GM12878 (cell line): ENCODE measurements at regions not wholly inside any gene's neighbourhood (a gene's known extent, or its start where the extent isn't known, plus 50 kb on each side); places are given as distances from the start of the nearest gene placed in this dataset.

Experiments used
- CEBPB ChIP-seq, 2 experiments: fragments of 150-350 bp in 1 of 2; IDR thresholded peaks; 2 replicates each; pipeline ENCODE4 v1.6.1; 2012 to 2014; ENCODE audit warnings: low read depth in 2 of 2, low read length in 2 of 2, borderline replicate concordance in 1 of 2, inconsistent platforms in 1 of 2
- CHD1 ChIP-seq: IDR thresholded peaks from 2 replicates; pipeline ENCODE4 v1.6.1; 2012; ENCODE audit warnings: low read depth, low read length, improper control_type of control experiment
- JUND ChIP-seq: IDR thresholded peaks from 2 replicates; pipeline ENCODE4 v1.6.1; 2012; ENCODE audit warnings: low read depth, mild to moderate bottlenecking, low read length, improper control_type of control experiment, moderate library complexity
- MYC ChIP-seq: IDR thresholded peaks from 2 replicates; pipeline ENCODE4 v1.6.1; 2011; ENCODE audit warnings: mild to moderate bottlenecking, low read length, moderate library complexity, inconsistent platforms; ENCODE audit not compliant: insufficient read depth, insufficient replicate concordance, insufficient read length, severe bottlenecking
- POLR2A ChIP-seq: IDR thresholded peaks from 2 replicates; pipeline ENCODE4 v1.6.1; 2011; ENCODE audit warnings: low read depth, mild to moderate bottlenecking, low read length
- RB1 ChIP-seq: fragments of 450-650 bp; formaldehyde crosslinking; IDR thresholded peaks from 2 replicates; pipeline ENCODE4 v1.6.1; 2017; ENCODE audit warnings: mild to moderate bottlenecking, borderline replicate concordance
- SIN3A ChIP-seq: IDR thresholded peaks from 2 replicates; pipeline ENCODE4 v1.6.1; 2012; ENCODE audit warnings: low read depth, low read length, improper control_type of control experiment
- TCF12 ChIP-seq: IDR thresholded peaks from 2 replicates; pipeline ENCODE4 v1.6.1; 2011; ENCODE audit warnings: low read depth, mild to moderate bottlenecking, low read length
- TF ChIP-seq, protein P1 (sequence below): fragments of 150-350 bp; IDR thresholded peaks from 2 replicates; pipeline ENCODE4 v1.6.1; 2016; ENCODE audit warnings: low read depth, low read length
- TF ChIP-seq, protein P2 (sequence below): IDR thresholded peaks from 2 replicates; pipeline ENCODE4 v1.6.1; 2012; ENCODE audit warnings: low read length, inconsistent platforms
- TF ChIP-seq, protein P3 (sequence below), 3 experiments: IDR thresholded peaks in 2 of 3; conservative IDR thresholded peaks in 1 of 3; 2 replicates each; pipeline ENCODE4 v1.5.1; 2011; ENCODE audit warnings: low read depth in 3 of 3, low read length in 3 of 3, mild to moderate bottlenecking in 3 of 3, control low read depth in 2 of 3, moderate library complexity in 2 of 3, inconsistent platforms in 1 of 3, mixed read lengths in 1 of 3; ENCODE audit not compliant: control insufficient read depth in 2 of 3, insufficient read depth in 1 of 3; ENCODE audit errors: extremely low read depth in 1 of 3

DNA sequence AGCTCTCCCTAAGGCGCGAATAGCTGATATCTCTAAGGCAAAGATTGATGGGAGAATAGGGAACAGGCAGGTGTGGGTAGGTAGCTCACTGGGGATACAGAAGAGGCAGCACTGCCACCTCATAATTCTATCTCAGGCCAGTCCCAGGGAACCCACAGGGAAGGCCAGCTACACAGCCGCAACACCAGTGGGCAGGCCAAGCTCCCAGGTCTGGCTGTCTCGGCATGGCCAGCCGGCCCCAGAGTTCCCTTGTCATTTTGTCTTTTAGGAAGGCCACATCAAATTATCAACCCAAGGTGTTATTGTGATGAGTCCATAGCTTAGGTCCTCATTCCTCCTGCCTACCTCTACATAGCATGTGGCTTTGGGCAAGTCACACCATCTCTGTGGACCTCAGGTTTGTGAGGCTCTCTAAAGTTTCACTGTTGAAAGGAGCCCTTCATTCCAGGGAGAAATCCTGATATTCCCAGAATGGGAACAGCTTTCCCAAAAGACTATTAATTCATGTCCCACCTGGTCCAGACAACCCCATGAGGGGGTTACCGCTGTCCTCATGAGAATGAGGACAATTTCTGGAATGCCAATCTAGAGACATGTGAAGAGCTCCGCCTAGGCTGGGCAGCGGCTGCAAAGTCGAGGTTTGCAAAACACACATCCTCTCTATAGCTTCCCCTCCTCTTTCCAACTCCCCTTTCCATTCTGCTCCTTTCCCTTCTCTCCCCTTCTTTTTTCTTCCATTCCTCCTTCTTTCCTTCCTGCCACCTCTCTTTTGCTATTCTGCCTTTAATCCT is 287.1 kb upstream of the ID2 start:
- TF ChIP-seq CEBPB (IDR thresholded peaks at IDR 0.05; ENCODE audit: borderline replicate concordance in 1 of 2, low read depth in 2 of 2, low read length in 2 of 2), result no peak
- TF ChIP-seq MYC, result no peak
- no peak for TF ChIP-seq TCF12
- TF ChIP-seq POLR2A, result no peak
- TF ChIP-seq, protein P1, sequence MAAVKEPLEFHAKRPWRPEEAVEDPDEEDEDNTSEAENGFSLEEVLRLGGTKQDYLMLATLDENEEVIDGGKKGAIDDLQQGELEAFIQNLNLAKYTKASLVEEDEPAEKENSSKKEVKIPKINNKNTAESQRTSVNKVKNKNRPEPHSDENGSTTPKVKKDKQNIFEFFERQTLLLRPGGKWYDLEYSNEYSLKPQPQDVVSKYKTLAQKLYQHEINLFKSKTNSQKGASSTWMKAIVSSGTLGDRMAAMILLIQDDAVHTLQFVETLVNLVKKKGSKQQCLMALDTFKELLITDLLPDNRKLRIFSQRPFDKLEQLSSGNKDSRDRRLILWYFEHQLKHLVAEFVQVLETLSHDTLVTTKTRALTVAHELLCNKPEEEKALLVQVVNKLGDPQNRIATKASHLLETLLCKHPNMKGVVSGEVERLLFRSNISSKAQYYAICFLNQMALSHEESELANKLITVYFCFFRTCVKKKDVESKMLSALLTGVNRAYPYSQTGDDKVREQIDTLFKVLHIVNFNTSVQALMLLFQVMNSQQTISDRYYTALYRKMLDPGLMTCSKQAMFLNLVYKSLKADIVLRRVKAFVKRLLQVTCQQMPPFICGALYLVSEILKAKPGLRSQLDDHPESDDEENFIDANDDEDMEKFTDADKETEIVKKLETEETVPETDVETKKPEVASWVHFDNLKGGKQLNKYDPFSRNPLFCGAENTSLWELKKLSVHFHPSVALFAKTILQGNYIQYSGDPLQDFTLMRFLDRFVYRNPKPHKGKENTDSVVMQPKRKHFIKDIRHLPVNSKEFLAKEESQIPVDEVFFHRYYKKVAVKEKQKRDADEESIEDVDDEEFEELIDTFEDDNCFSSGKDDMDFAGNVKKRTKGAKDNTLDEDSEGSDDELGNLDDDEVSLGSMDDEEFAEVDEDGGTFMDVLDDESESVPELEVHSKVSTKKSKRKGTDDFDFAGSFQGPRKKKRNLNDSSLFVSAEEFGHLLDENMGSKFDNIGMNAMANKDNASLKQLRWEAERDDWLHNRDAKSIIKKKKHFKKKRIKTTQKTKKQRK, result no peak
- TF ChIP-seq, protein P2, sequence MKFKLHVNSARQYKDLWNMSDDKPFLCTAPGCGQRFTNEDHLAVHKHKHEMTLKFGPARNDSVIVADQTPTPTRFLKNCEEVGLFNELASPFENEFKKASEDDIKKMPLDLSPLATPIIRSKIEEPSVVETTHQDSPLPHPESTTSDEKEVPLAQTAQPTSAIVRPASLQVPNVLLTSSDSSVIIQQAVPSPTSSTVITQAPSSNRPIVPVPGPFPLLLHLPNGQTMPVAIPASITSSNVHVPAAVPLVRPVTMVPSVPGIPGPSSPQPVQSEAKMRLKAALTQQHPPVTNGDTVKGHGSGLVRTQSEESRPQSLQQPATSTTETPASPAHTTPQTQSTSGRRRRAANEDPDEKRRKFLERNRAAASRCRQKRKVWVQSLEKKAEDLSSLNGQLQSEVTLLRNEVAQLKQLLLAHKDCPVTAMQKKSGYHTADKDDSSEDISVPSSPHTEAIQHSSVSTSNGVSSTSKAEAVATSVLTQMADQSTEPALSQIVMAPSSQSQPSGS, result no peak
- no peak for TF ChIP-seq JUND
- no peak for TF ChIP-seq RB1
- TF ChIP-seq CHD1, result no peak
- TF ChIP-seq, protein P3, sequence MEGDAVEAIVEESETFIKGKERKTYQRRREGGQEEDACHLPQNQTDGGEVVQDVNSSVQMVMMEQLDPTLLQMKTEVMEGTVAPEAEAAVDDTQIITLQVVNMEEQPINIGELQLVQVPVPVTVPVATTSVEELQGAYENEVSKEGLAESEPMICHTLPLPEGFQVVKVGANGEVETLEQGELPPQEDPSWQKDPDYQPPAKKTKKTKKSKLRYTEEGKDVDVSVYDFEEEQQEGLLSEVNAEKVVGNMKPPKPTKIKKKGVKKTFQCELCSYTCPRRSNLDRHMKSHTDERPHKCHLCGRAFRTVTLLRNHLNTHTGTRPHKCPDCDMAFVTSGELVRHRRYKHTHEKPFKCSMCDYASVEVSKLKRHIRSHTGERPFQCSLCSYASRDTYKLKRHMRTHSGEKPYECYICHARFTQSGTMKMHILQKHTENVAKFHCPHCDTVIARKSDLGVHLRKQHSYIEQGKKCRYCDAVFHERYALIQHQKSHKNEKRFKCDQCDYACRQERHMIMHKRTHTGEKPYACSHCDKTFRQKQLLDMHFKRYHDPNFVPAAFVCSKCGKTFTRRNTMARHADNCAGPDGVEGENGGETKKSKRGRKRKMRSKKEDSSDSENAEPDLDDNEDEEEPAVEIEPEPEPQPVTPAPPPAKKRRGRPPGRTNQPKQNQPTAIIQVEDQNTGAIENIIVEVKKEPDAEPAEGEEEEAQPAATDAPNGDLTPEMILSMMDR (IDR thresholded peaks at IDR 0.05 in 2 of 3, conservative IDR thresholded peaks at IDR 0.05 in 1 of 3; ENCODE audit: control insufficient read depth in 2 of 3, extremely low read depth in 1 of 3, insufficient read depth in 1 of 3, low read depth in 3 of 3, low read length in 3 of 3), result no peak
- no peak for TF ChIP-seq SIN3A
